ENCODE measurements at regions not wholly inside any gene's neighbourhood (a gene's known extent, or its start where the extent isn't known, plus 50 kb on each side); places are given as distances from the start of the nearest gene placed in this dataset.

- Histone ChIP-seq H3K27ac (ENCODE audit: insufficient read depth, low read depth, low read length, poor library complexity, severe bottlenecking) (no peak overlapping the region), H3K9me3 (ENCODE audit: control insufficient read depth, low read length) (no peaks in the 10 kb centered on the region), H3K4me1 (ENCODE audit: control insufficient read depth, insufficient read depth, low read length) (peaks cover 2% of the 10 kb centered on the region), H3K36me3 (ENCODE audit: control insufficient read depth, insufficient read depth, low read length) (no peaks in the 10 kb centered on the region), H3K27me3 (ENCODE audit: control insufficient read depth, insufficient read depth, low read length, poor library complexity, severe bottlenecking) (no peaks in the 10 kb centered on the region), H3K4me3 (ENCODE audit: insufficient read depth, low read depth, low read length) (no peak overlapping the region)
- WGBS, 2 experiments: 86 to 98% methylated on average over 2 of the region's 2 CpGs
Measured at GRCh38 chr18:28637897-28638296, 461.0 kb upstream of the CDH2 start.

- Histone ChIP-seq H3K27me3 (ENCODE audit: control insufficient read depth, insufficient read depth, low read length, poor library complexity, severe bottlenecking) (no peaks in the 10 kb centered on the region), H3K27ac (ENCODE audit: insufficient read depth, low read depth, low read length, poor library complexity, severe bottlenecking) (no peak overlapping the region), H3K36me3 (ENCODE audit: control insufficient read depth, insufficient read depth, low read length) (no peaks in the 10 kb centered on the region), H3K9me3 (ENCODE audit: control insufficient read depth, low read length) (no peaks in the 10 kb centered on the region), H3K4me1 (ENCODE audit: control insufficient read depth, insufficient read depth, low read length) (peaks cover 2% of the 10 kb centered on the region), H3K4me3 (ENCODE audit: insufficient read depth, low read depth, low read length) (no peak overlapping the region)
Measured at GRCh38 chr18:28635530-28635929, 458.6 kb upstream of the CDH2 start.

GRCh38 chr18:28626756-28627155 lies 449.8 kb upstream of the CDH2 start:
- Histone ChIP-seq H3K4me3 (ENCODE audit: insufficient read depth, low read depth, low read length) (no peak overlapping the region), H3K36me3 (ENCODE audit: control insufficient read depth, insufficient read depth, low read length) (no peaks in the 10 kb centered on the region), H3K4me1 (ENCODE audit: control insufficient read depth, insufficient read depth, low read length) (no peaks in the 10 kb centered on the region), H3K27ac (ENCODE audit: insufficient read depth, low read depth, low read length, poor library complexity, severe bottlenecking) (no peak overlapping the region), H3K9me3 (ENCODE audit: control insufficient read depth, low read length) (no peaks in the 10 kb centered on the region), H3K27me3 (ENCODE audit: control insufficient read depth, insufficient read depth, low read length, poor library complexity, severe bottlenecking) (no peaks in the 10 kb centered on the region)

- Histone ChIP-seq H3K4me1 (ENCODE audit: control insufficient read depth, insufficient read depth, low read length) (no peaks in the 10 kb centered on the region), H3K36me3 (ENCODE audit: control insufficient read depth, insufficient read depth, low read length) (no peaks in the 10 kb centered on the region), H3K9me3 (ENCODE audit: control insufficient read depth, low read length) (no peaks in the 10 kb centered on the region), H3K27me3 (ENCODE audit: control insufficient read depth, insufficient read depth, low read length, poor library complexity, severe bottlenecking) (no peaks in the 10 kb centered on the region), H3K27ac (ENCODE audit: insufficient read depth, low read depth, low read length, poor library complexity, severe bottlenecking) (no peak overlapping the region), H3K4me3 (ENCODE audit: insufficient read depth, low read depth, low read length) (no peak overlapping the region)
- 50% methylated on average over 1 of the region's 1 CpG for WGBS, 2 experiments
Measured at GRCh38 chr18:28607991-28608390, 431.1 kb upstream of the CDH2 start.

- Histone ChIP-seq H3K27ac (ENCODE audit: insufficient read depth, low read depth, low read length, poor library complexity, severe bottlenecking) (no peak overlapping the region), H3K27me3 (ENCODE audit: control insufficient read depth, insufficient read depth, low read length, poor library complexity, severe bottlenecking) (no peaks in the 10 kb centered on the region), H3K4me3 (ENCODE audit: insufficient read depth, low read depth, low read length) (no peak overlapping the region), H3K36me3 (ENCODE audit: control insufficient read depth, insufficient read depth, low read length) (no peaks in the 10 kb centered on the region), H3K9me3 (ENCODE audit: control insufficient read depth, low read length) (no peaks in the 10 kb centered on the region), H3K4me1 (ENCODE audit: control insufficient read depth, insufficient read depth, low read length) (no peaks in the 10 kb centered on the region)
- WGBS, 2 experiments: 91 to 92% methylated on average over 2 of the region's 2 CpGs
Measured at GRCh38 chr18:28606686-28607085, 429.8 kb upstream of the CDH2 start.

GRCh38 chr18:28602391-28602790 lies 425.5 kb upstream of the CDH2 start:
- Histone ChIP-seq H3K4me3 (ENCODE audit: insufficient read depth, low read depth, low read length) (no peak overlapping the region), H3K27me3 (ENCODE audit: control insufficient read depth, insufficient read depth, low read length, poor library complexity, severe bottlenecking) (no peaks in the 10 kb centered on the region), H3K4me1 (ENCODE audit: control insufficient read depth, insufficient read depth, low read length) (no peaks in the 10 kb centered on the region), H3K36me3 (ENCODE audit: control insufficient read depth, insufficient read depth, low read length) (no peaks in the 10 kb centered on the region), H3K27ac (ENCODE audit: insufficient read depth, low read depth, low read length, poor library complexity, severe bottlenecking) (no peak overlapping the region), H3K9me3 (ENCODE audit: control insufficient read depth, low read length) (no peaks in the 10 kb centered on the region)

- no peaks in the 10 kb centered on the region for H3K36me3 ChIP-seq (ENCODE audit: control insufficient read depth, insufficient read depth, low read length)
- no peak overlapping the region for H3K4me3 ChIP-seq (ENCODE audit: insufficient read depth, low read depth, low read length)
- H3K9me3 ChIP-seq (ENCODE audit: control insufficient read depth, low read length): no peaks in the 10 kb centered on the region
- H3K4me1 ChIP-seq (ENCODE audit: control insufficient read depth, insufficient read depth, low read length): no peaks in the 10 kb centered on the region
- H3K27me3 ChIP-seq (ENCODE audit: control insufficient read depth, insufficient read depth, low read length, poor library complexity, severe bottlenecking): no peaks in the 10 kb centered on the region
- 90 to 94% methylated on average over 4 of the region's 4 CpGs for WGBS, 2 experiments
- H3K27ac ChIP-seq (ENCODE audit: insufficient read depth, low read depth, low read length, poor library complexity, severe bottlenecking): no peak overlapping the region
Measured at GRCh38 chr18:28594034-28594433, 417.1 kb upstream of the CDH2 start.

- Histone ChIP-seq H3K9me3 (ENCODE audit: control insufficient read depth, low read length) (no peaks in the 10 kb centered on the region), H3K4me1 (ENCODE audit: control insufficient read depth, insufficient read depth, low read length) (peaks cover 7% of the 10 kb centered on the region), H3K4me3 (ENCODE audit: insufficient read depth, low read depth, low read length) (no peak overlapping the region), H3K27ac (ENCODE audit: insufficient read depth, low read depth, low read length, poor library complexity, severe bottlenecking) (no peak overlapping the region), H3K36me3 (ENCODE audit: control insufficient read depth, insufficient read depth, low read length) (no peaks in the 10 kb centered on the region), H3K27me3 (ENCODE audit: control insufficient read depth, insufficient read depth, low read length, poor library complexity, severe bottlenecking) (no peaks in the 10 kb centered on the region)
- 100% methylated on average over 1 of the region's 1 CpG; no CpG with 5 or more reads in 1 of the 2 experiments for WGBS, 2 experiments
Measured at GRCh38 chr18:28588884-28589549, 412.1 kb upstream of the CDH2 start.

GRCh38 chr18:28584731-28585130 lies 407.8 kb upstream of the CDH2 start:
- H3K36me3 ChIP-seq (ENCODE audit: control insufficient read depth, insufficient read depth, low read length): no peaks in the 10 kb centered on the region
- peaks cover 13% of the 10 kb centered on the region for H3K4me1 ChIP-seq (ENCODE audit: control insufficient read depth, insufficient read depth, low read length)
- 55 to 56% methylated on average over 5 of the region's 5 CpGs for WGBS, 2 experiments
- no peaks in the 10 kb centered on the region for H3K9me3 ChIP-seq (ENCODE audit: control insufficient read depth, low read length)
- H3K27ac ChIP-seq (ENCODE audit: insufficient read depth, low read depth, low read length, poor library complexity, severe bottlenecking): no peak overlapping the region
- H3K27me3 ChIP-seq (ENCODE audit: control insufficient read depth, insufficient read depth, low read length, poor library complexity, severe bottlenecking): no peaks in the 10 kb centered on the region
- no peak overlapping the region for H3K4me3 ChIP-seq (ENCODE audit: insufficient read depth, low read depth, low read length)

- WGBS, 2 experiments: 97 to 100% methylated on average over 1 to 2 of the region's 2 CpGs
- H3K27me3 ChIP-seq (ENCODE audit: control insufficient read depth, insufficient read depth, low read length, poor library complexity, severe bottlenecking): no peaks in the 10 kb centered on the region
- H3K4me1 ChIP-seq (ENCODE audit: control insufficient read depth, insufficient read depth, low read length): peaks cover 13% of the 10 kb centered on the region
- H3K9me3 ChIP-seq (ENCODE audit: control insufficient read depth, low read length): no peaks in the 10 kb centered on the region
- H3K4me3 ChIP-seq (ENCODE audit: insufficient read depth, low read depth, low read length): no peak overlapping the region
- no peak overlapping the region for H3K27ac ChIP-seq (ENCODE audit: insufficient read depth, low read depth, low read length, poor library complexity, severe bottlenecking)
- no peaks in the 10 kb centered on the region for H3K36me3 ChIP-seq (ENCODE audit: control insufficient read depth, insufficient read depth, low read length)
Measured at GRCh38 chr18:28582724-28583123, 405.8 kb upstream of the CDH2 start.

- H3K36me3 ChIP-seq (ENCODE audit: control insufficient read depth, insufficient read depth, low read length): no peaks in the 10 kb centered on the region
- no peaks in the 10 kb centered on the region for H3K9me3 ChIP-seq (ENCODE audit: control insufficient read depth, low read length)
- WGBS, 2 experiments: 81 to 83% methylated on average over 4 of the region's 4 CpGs
- no peaks in the 10 kb centered on the region for H3K27me3 ChIP-seq (ENCODE audit: control insufficient read depth, insufficient read depth, low read length, poor library complexity, severe bottlenecking)
- peaks cover 13% of the 10 kb centered on the region for H3K4me1 ChIP-seq (ENCODE audit: control insufficient read depth, insufficient read depth, low read length)
- H3K4me3 ChIP-seq (ENCODE audit: insufficient read depth, low read depth, low read length): no peak overlapping the region
- H3K27ac ChIP-seq (ENCODE audit: insufficient read depth, low read depth, low read length, poor library complexity, severe bottlenecking): no peak overlapping the region
Measured at GRCh38 chr18:28581521-28582071, 404.7 kb upstream of the CDH2 start.
